Naive B cell (primary cell): ENCODE measurements at regions not wholly inside any gene's neighbourhood (a gene's known extent, or its start where the extent isn't known, plus 50 kb on each side); places are given as distances from the start of the nearest gene placed in this dataset.
A peak's percentile ranks its signal among the peaks of the same experiment; 100 is the strongest.
"Not testable (repeated sequence)": the region's sequence is repeated elsewhere in the genome, so short reads cannot be mapped to it uniquely, and the experiment has no call there.

Experiments used
- ATAC-seq, 2 donors: fragments of 150-1000 bp; cut with Tn5 transposase; 2 replicates each; pipeline ENCODE4 v1.10.0; 2021; ENCODE audit warnings: low read depth in 2 of 2, mild to moderate bottlenecking in 2 of 2, moderate library complexity in 2 of 2
- DNase-seq: peaks from one replicate; pipeline ENCODE4 v3.0.0; 2022
- H3K27ac Mint-ChIP-seq, 6 donors: one replicate each; pipeline ENCODE4 v1.8.0; 2020 to 2022; ENCODE audit warnings: mild to moderate bottlenecking in 6 of 6, mixed read lengths in 6 of 6, moderate library complexity in 5 of 6, inconsistent platforms in 2 of 6
- H3K27me3 Mint-ChIP-seq, 3 donors: one replicate each; pipeline ENCODE4 v1.8.0; 2021 to 2022; ENCODE audit warnings: mixed read lengths in 3 of 3, mild to moderate bottlenecking in 1 of 3
- H3K36me3 Mint-ChIP-seq, 2 donors: one replicate each; pipeline ENCODE4 v1.8.0; 2020 to 2022; ENCODE audit warnings: mixed read lengths in 2 of 2, inconsistent platforms in 1 of 2, mild to moderate bottlenecking in 1 of 2
- H3K4me1 Mint-ChIP-seq, 3 donors: one replicate each; pipeline ENCODE4 v1.8.0; 2020 to 2022; ENCODE audit warnings: mixed read lengths in 3 of 3, inconsistent platforms in 1 of 3, mild to moderate bottlenecking in 1 of 3, moderate library complexity in 1 of 3
- H3K4me3 Mint-ChIP-seq, 8 donors: one replicate each; pipeline ENCODE4 v1.8.0; 2020 to 2022; ENCODE audit warnings: mild to moderate bottlenecking in 8 of 8, mixed read lengths in 8 of 8, moderate library complexity in 8 of 8, inconsistent platforms in 2 of 8
- H3K9me3 Mint-ChIP-seq, 7 donors: one replicate each; pipeline ENCODE4 v1.8.0; 2020 to 2022; ENCODE audit warnings: mixed read lengths in 7 of 7, mild to moderate bottlenecking in 5 of 7, inconsistent platforms in 2 of 7, moderate library complexity in 1 of 7

DNA sequence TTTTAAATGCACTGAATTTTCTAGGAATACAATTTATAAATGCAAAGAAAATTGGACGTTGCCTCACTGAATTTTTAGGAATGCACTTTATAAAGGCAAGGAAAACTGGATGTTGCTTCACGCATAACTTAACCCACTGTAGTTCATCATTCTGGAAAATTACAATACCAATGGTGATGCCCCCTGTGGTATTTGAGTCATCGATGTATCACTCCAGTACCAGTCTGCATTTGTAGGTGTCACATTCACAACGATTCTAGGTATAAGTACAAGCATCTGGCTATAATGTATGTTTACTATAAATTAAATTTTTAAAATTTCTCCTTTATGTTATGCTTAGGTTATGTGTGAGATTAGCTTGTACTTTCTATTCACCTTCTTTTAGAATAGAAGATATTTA lies 320.5 kb downstream of the GOLGA6L6 start:
- H3K36me3 Mint-ChIP-seq, ATAC-seq, H3K27ac Mint-ChIP-seq, H3K9me3 Mint-ChIP-seq, H3K4me1 Mint-ChIP-seq, H3K27me3 Mint-ChIP-seq, H3K4me3 Mint-ChIP-seq, DNase-seq: not testable (repeated sequence)

DNA sequence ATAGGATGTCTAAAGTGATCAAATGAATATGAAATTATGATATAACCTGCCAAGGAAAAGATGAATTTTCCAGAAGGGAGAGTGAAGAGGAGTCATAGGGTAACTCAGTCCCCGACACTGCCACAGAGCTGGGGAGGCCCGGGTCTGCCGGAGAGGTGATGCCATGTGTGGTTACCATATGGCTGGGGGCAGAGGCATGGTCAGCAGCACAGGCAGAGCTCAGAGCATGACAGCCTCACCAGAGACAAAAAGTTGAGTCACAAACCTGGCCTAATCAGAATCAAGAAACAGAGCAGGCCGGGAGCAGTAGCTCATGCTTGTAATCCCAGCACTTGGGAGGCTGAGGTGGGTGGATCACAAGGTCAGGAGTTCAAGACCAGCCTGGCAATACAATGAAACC lies 322.4 kb downstream of the GOLGA6L6 start:
- DNase-seq, H3K27ac Mint-ChIP-seq, ATAC-seq, H3K27me3 Mint-ChIP-seq, H3K4me1 Mint-ChIP-seq, H3K4me3 Mint-ChIP-seq, H3K36me3 Mint-ChIP-seq, H3K9me3 Mint-ChIP-seq: not testable (repeated sequence)

GRCh38 chr15:20215700-20216099 lies 325.9 kb downstream of the GOLGA6L6 start:
- not testable (repeated sequence) for H3K36me3 Mint-ChIP-seq, H3K4me1 Mint-ChIP-seq, H3K9me3 Mint-ChIP-seq, DNase-seq, ATAC-seq, H3K27me3 Mint-ChIP-seq, H3K4me3 Mint-ChIP-seq, H3K27ac Mint-ChIP-seq

DNA sequence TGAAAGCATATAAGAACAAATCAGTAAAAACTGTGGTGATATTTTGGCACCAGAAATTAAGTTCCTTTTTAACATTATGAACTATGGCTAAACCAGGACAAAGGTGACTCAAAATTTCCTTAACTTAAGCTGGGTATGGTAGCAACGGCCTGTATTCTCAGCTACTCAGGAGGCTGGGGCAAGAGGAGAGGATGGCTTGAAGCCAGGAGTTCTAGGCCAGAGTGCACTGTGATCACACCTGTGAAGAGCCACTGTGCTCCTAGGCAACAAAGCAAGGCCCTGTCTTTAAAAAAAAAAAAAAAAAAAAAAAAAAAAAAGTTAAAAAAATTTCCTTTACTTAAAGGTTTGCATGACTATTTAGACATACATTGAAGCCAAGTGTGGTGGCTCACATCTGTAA lies 327.5 kb downstream of the GOLGA6L6 start:
- DNase-seq, H3K4me1 Mint-ChIP-seq, H3K4me3 Mint-ChIP-seq, H3K9me3 Mint-ChIP-seq, ATAC-seq, H3K36me3 Mint-ChIP-seq, H3K27ac Mint-ChIP-seq, H3K27me3 Mint-ChIP-seq: not testable (repeated sequence)

DNA sequence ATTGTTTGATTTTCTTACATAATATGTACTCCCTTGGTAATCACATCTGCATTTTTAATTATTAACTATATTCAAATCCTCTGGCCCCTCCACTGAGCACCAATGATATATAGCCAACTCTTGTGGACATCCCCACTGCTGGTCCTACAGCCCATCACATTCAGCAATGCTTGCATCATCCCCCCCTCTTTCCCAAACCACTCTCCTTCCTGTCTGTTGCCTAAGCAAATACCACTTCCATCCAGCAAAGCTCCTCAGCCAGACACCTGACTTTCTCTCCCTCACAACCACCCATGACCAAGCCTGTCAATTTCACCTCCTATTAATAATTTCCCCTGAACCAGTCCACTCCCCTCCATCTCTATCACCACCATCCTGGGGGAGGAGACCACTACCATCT lies 330.1 kb downstream of the GOLGA6L6 start:
- DNase-seq, H3K27ac Mint-ChIP-seq, H3K36me3 Mint-ChIP-seq, H3K27me3 Mint-ChIP-seq, ATAC-seq, H3K9me3 Mint-ChIP-seq, H3K4me3 Mint-ChIP-seq, H3K4me1 Mint-ChIP-seq: not testable (repeated sequence)

DNA sequence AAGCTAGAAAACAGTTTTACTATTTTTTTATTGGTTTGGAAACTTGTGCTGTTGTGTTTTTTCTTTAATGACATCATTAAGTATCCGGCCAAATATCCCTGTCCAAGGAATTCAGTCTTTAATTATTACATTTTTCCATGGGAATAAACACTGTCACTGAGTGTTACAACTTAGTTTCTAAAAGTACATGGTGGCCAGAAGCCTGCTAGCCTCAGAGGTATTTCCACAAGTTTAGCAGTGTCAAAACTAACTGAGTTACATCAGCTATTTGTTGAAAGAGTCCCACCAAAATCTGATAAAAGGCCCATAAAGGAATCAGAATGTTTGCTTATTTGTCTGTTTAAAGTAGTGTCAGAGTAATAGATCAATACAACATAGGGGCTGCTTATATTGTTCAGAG lies 331.6 kb downstream of the GOLGA6L6 start:
- H3K9me3 Mint-ChIP-seq, ATAC-seq, DNase-seq, H3K4me3 Mint-ChIP-seq, H3K4me1 Mint-ChIP-seq, H3K27ac Mint-ChIP-seq, H3K36me3 Mint-ChIP-seq, H3K27me3 Mint-ChIP-seq: not testable (repeated sequence)

DNA sequence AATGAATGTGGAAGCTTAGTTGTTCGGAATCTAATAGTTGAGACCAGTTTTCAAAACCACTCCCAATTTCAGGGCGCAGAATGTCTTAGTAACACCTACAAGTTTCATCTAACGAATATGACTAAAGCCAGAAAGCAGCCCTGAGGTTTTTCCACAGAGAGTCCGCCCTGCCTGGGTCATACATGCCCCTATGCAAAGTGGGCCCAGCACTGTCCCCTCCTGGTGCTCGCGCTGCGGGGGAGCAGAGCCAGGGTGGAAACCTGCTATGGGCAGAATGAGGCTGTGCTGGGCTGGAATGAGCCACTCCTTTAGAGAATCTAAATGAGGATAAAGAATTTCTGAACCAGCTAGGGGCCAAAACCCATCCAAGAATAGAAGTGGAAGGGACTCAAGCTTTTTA lies 334.0 kb downstream of the GOLGA6L6 start:
- H3K4me3 Mint-ChIP-seq, DNase-seq, ATAC-seq, H3K27me3 Mint-ChIP-seq, H3K36me3 Mint-ChIP-seq, H3K4me1 Mint-ChIP-seq, H3K27ac Mint-ChIP-seq, H3K9me3 Mint-ChIP-seq: not testable (repeated sequence)

- ATAC-seq, H3K9me3 Mint-ChIP-seq, H3K27ac Mint-ChIP-seq, H3K4me3 Mint-ChIP-seq, H3K27me3 Mint-ChIP-seq, DNase-seq, H3K4me1 Mint-ChIP-seq, H3K36me3 Mint-ChIP-seq: not testable (repeated sequence)
Observed at GRCh38 chr15:20207198-20207597, 334.4 kb downstream of the GOLGA6L6 start.

DNA sequence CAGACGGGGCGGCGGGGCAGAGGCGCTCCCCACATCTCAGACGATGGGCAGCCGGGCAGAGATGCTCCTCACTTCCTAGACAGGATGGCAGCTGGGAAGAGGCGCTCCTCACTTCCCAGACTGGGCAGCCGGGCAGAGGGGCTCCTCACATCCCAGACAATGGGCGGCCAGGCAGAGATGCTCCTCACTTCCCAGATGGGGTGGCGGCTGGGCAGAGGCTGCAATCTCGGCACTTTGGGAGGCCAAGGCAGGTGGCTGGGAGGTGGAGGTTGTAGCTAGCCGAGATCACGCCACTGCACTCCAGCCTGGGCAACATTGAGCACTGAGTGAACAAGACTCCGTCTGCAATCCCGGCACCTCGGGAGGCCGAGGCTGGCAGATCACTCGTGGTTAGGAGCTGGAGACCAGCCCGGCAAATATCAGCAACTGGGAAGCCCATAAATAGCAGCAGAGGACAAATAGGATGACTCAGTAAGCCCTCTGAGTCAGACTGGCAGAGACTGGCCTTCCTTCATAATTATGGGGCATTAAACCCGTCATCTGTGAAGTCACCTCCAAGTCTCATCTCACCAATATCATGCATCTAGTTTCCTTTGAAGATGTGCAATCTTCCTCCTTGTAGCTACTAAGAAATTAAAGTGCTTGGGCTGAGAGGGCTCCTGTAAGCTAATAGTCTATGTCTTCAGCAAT lies 337.3 kb downstream of the GOLGA6L6 start:
- DNase-seq, H3K27me3 Mint-ChIP-seq, H3K4me1 Mint-ChIP-seq, H3K4me3 Mint-ChIP-seq, ATAC-seq, H3K9me3 Mint-ChIP-seq, H3K36me3 Mint-ChIP-seq, H3K27ac Mint-ChIP-seq: not testable (repeated sequence)

- H3K27me3 Mint-ChIP-seq, H3K4me1 Mint-ChIP-seq, H3K4me3 Mint-ChIP-seq, DNase-seq, H3K36me3 Mint-ChIP-seq, H3K27ac Mint-ChIP-seq, ATAC-seq, H3K9me3 Mint-ChIP-seq: not testable (repeated sequence)
Observed at GRCh38 chr15:20203649-20204150, 337.9 kb downstream of the GOLGA6L6 start.

GRCh38 chr15:20194591-20195198 lies 346.9 kb downstream of the GOLGA6L6 start:
- not testable (repeated sequence) for H3K36me3 Mint-ChIP-seq, H3K27me3 Mint-ChIP-seq, H3K27ac Mint-ChIP-seq, DNase-seq, H3K4me3 Mint-ChIP-seq, H3K4me1 Mint-ChIP-seq, ATAC-seq
- peaks cover 0 to 18% (median 10%) of the 10 kb centered on the region in 7 donors for H3K9me3 Mint-ChIP-seq

DNA sequence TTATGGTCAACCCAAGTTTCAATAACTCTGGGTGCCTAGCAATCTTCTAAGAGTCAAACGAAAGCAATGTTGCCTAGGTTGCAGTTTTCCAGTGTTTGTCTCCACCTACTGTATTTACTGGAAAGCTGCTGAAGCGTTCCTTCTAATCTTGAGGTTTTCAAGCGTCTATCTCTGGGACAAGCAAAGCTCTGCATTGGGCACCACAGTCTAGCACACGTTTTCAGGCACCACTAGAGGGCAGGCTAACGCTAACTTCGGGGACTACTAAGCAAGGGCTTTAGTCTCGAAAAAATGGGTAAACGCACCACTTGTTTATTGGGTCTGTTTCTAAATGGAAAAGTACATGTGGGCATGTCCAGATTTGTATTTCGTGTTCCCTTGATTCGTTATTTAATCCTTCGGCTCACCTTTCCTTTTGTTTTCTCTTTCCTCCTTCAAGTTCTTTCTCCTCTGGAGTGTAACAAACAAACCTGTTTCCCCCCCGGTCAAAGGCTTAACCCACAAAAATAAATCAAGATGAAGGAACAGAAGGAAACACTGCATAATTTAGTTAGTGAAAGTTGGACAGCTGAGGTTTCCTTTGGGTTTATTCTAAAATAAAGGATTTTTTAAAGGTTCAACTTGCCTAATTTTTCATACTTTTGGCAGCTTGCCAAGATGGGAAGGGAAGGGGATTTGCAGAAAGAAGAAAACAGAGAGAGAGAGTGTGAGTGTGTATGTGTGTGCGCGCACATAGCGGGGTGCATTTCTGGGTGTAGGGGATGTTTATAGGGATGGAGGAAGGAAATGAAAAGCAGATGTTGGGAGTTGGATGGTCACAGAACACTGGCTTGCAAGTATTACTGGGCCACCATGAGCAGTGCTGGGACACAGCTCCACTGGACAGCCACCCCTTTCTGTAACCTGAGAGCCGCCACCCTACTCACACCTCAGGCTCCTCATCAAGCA lies 348.3 kb downstream of the GOLGA6L6 start:
- H3K27ac Mint-ChIP-seq, H3K36me3 Mint-ChIP-seq, H3K4me1 Mint-ChIP-seq, H3K27me3 Mint-ChIP-seq, H3K4me3 Mint-ChIP-seq: not testable (repeated sequence)
- DNase-seq (peak; percentile 29), ATAC-seq (peak; percentile 64 to 87)
- H3K9me3 Mint-ChIP-seq, result peaks cover 0 to 18% (median 10%) of the 10 kb centered on the region in 7 donors

DNA sequence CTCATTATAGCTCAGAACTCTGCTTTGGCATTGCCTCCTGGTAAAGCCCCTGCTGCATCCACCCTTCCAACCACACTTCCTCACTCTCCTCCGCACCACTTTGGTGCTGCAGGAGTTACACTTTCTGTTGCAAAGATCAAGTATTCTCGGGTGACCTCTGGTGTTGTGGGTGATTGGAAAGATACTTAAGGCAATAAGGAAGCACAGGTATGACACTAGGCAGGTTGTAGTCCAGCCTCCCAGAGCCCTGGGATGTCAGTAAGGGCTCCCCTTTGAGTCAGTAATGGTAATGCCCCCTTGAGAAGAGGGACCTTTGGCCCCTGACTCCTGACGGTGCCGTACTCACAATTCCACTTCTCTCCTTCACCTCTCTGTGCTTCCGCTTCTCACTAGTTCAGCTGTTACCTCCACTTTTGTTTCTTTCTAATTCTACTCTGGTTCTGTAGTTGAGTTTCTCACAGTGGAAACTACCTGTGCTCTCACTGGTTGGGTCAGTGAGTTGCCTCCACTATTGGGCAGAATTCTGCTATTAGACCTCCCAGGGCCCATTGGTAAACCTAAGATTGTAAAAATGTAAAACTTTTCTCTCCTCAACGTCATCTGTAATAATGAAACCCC lies 350.0 kb downstream of the GOLGA6L6 start:
- peaks cover 0 to 18% (median 10%) of the 10 kb centered on the region in 7 donors for H3K9me3 Mint-ChIP-seq
- H3K27ac Mint-ChIP-seq, ATAC-seq, H3K36me3 Mint-ChIP-seq, H3K27me3 Mint-ChIP-seq, DNase-seq, H3K4me1 Mint-ChIP-seq, H3K4me3 Mint-ChIP-seq: not testable (repeated sequence)
